T-helper 2 cell (primary cell): ENCODE measurements at regions not wholly inside any gene's neighbourhood (a gene's known extent, or its start where the extent isn't known, plus 50 kb on each side); places are given as distances from the start of the nearest gene placed in this dataset.
"Not testable (repeated sequence)": the region's sequence is repeated elsewhere in the genome, so short reads cannot be mapped to it uniquely, and the experiment has no call there.

Source experiments
- DNase-seq, 5 experiments: peaks; one replicate each; pipeline versions ENCODE4 v3.0.0 to v3.0.0-alpha.2; 2012 to 2022

DNA sequence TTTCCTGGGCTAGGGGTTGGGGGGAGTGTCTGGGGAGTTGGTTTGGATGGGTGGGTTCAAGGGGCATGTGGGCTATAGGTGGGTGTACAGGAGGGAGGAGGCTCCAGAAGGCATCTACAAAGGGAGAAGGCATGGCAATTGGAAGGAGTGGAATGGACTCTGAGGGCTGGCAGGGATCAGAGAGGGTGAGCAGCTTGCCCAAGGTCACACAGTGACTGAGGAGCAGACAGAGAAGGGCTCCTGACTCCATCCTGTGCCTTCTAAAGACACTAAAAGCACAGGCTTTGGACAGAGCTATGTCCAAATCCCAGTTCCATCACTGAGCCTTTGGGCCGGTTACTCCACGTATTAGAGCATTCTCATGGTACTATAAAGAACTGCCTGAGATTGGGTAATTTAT lies 151.8 kb downstream of the PTPRU start:
- no peak for DNase-seq

DNA sequence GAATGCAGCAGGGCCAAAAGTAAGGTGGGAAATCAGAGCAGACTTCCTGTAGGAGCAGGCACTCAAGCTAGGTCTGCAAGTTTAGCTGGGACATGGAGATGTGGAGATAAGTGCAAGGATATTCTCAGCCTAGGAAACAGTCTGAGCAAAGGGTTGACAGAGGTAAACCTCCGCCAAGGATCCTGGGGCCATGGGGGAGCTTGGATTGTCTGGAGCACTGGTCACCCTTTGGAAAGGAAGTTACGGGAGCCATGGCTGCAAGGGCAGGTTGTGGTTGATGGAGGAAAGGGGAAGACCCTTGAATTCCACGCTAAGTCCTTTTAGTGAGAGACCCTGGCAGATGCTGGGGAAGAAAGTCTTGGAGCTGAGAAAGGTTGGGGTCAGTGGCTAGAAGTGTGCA lies 150.9 kb downstream of the PTPRU start:
- no peak for DNase-seq

DNA sequence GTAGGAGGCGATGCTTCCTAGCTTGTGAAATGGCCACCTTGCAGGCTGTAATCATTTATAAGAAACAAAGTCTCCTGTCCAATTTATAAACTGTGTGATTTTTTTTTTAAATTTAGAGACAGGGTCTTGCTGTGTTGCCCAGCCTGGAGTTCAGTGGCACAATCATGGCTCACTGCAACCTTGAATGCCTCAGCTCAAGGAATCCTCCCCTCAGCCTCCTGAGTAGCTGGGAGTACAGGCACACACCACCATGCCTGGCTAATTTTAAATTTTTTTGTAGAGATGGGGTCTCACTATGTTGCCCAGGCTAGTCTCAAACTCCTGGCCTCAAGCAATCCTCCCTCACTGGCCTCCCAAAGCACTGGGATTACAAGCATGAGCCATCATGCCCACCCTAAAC lies 150.1 kb downstream of the PTPRU start:
- not testable (repeated sequence) for DNase-seq

DNA sequence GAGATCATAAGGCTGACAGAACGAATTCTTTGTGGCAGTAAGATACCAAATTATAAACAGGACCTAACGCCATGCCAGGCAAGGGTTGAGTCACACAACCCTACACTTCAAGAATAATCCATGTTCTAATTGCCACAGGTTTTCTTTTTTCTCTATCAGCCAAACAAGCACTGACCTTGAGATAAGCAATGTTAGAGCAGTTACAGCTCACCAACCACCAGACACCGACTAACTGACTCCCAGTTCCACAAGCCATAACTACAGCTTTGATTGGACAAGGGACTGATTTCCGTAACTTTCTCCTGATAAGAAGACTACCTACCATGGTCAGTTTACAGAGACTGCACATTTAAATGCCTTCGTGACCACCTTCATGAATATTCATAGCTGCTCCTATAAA lies 149.6 kb downstream of the PTPRU start:
- no peak for DNase-seq

DNA sequence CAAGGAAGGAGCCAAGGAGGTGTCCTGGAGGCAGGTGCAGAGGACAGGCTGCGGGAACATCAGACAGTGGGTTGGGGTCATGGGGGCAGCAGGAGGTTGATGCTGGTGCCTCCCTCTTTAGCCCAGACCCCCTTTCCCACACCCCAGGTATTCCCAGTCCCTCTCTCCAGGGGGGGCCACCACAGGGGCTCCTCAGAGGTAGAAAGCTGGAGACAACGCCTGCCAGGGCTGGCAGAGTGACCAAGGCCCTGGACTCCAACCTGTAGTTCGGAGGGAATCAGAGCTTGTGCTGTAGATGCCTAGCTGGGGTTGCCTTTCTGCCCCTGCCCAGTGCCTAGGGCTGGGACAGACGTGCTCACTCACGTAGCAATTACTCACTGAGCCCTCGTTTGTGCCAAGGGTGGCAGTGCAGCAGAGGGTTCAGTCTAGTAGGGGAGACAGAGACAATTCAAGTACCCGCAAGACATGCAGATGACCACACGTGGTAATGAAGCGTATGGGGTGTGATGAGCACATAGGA lies 148.2 kb downstream of the PTPRU start:
- DNase-seq: no peak

DNA sequence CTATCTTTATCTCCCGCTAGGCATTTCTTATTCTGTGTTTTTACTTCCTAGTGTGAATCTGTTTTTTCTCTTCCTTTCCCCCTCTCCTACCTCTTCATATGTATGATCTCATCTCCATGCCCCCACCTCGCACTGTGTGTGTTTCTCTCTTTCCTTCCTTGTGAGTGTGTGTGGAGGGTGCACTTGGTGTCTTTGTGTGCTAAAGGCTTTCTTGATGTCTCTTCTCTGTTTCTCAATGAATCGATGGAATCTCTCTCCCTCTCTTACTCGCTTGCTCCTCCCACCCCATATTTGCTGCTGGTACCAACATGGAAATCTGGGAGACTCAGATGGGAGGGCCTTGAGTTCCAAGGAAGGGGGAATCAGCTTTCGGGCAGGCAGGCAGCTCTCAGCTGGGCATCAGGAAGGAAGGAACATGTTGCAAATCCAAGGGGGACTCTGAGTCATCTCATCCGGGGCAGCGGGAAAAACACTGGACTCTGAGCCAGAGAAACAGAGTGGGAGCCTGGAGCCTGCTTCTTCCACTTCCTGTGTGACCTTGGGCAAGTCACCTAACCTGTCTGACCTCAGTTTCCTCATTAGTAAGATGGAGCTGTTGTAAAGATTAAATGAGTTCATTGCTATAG lies 147.5 kb downstream of the PTPRU start:
- no peak for DNase-seq

DNA sequence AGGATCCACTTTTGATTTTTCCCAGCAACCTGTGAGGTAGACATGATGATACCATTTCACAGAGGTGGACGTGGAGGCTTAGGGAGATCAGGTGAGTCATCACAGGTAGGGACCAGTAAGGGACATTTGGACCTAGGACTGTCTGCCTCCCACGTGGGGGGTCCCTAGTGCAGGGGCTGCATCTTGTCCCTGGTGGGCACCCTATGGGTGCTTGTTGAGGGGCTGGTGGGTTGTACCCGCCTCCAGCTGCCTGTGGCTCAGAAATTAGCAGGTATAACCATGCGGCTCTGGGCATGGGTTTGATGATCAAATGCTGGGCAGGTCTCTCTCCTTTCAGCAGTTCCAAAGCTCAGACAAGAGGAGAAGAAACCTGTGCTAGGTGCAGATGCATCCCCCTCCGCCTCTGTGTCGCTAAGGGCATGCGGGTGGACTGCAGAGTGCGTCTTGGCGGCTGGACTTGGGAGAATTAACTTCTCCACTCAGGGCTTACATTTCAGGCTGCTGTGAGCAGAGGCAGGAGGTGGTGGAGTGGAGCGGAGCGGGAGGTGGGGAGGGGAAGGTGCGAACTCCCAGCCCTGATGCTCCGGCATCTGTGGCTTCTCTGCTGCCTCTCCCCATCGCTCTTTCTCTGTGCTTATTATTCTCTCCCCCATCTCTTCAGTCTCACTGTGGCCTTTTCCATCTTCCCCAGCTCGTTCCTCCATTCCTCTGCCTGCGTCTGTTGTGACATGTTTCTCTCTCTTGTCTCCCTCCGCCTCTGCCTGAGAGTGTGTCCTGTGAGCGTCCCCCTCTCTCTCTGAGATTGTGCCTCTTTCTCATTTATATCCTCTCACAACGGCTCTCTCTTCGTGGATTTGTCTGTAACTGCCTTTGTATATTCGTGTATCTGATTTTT lies 146.8 kb downstream of the PTPRU start:
- DNase-seq: no peak

DNA sequence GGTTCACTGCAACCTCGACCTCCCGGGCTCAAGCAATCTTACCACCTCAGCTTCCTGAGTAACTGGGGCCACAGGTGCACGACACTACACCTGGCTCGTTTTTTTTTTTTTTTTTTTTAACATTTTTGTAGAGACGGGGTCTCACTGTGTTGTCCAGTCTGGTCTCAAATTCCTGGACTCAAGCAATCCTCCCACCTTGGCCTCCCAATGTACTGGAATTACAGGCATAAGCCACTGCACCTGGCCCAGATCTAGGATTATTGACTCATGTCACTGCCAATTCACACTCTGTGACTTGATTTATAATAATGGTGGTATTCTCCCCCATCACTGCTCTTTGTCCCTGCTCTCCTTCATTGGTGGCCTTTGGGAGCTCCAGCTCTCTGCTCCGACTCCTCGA lies 145.1 kb downstream of the PTPRU start:
- DNase-seq: no peak

DNA sequence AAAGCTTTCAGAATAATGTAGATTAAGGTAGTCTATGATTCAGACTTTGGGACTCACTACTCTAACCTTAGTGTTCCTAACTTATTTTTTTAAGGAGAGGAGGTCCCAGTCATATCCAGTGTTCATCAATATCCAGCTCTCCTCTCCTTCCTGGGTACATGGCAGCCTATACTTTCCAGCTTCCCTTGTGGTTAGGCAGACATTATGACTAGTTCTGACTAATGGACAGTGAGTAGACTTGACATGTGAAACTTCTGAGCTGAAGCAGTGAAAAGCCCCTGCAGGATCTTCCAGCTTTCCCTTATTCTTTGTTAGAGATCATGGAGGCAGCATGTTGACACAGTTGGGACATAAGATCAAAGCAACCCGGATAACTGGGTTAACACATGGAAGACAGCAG lies 144.2 kb downstream of the PTPRU start:
- DNase-seq: no peak

DNA sequence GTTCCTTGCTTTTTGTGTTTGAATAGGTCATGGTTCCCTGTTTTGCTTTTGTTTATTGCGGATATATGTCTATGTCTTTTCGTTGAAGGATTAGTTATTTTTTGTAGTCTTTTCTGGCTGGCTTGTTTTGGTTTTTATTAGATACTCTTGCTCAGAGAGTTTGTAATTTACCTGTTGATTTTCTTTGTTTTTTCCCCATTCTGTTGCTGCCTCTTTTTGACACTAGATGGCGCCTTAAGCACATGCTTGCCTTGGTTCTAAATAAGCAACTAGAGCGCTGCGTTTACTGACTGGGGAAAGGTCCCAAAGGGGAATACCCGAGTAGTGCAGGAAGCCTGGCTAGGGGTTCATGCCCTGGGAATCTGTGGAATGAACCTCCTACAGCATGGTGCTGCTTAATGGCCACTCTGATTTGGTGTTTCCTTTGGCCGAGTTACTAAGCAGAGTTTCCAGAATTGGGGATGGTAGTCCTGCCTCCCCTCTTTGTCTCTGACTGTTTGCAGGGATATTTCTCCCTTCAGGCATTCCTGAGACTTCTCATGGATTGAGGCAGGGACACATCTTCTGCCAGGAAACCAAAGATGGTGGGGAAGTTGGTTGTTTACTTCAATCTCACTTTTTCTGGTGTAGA lies 143.2 kb downstream of the PTPRU start:
- DNase-seq: peak in 1 of 5 experiments; percentile 23
